ENCODE measurements at regions not wholly inside any gene's neighbourhood (a gene's known extent, or its start where the extent isn't known, plus 50 kb on each side); places are given as distances from the start of the nearest gene placed in this dataset.

DNA sequence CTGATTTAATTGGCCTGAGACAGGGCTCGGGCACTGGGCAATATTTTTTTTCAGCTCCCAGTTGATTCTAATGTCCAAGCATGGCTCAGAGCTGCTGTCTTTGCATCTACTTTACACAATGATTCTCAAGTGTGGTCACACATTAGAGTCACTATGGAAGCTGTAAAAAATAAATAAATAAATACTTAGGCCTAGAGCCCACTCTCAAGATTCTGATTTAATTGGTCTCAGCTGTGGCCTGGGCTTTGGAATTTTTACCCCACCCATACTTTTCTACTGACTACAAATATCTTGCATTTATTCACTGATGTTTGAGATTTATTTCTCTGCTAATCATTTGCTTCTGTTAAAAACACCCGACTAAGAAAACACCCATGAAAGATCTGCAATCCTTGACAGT, 145.7 kb upstream of the SRD5A2 start:
- no peaks in the 10 kb centered on the region for H3K9me3 ChIP-seq
- POLR2A ChIA-PET, result no interaction called here
- TF ChIP-seq, protein P1, sequence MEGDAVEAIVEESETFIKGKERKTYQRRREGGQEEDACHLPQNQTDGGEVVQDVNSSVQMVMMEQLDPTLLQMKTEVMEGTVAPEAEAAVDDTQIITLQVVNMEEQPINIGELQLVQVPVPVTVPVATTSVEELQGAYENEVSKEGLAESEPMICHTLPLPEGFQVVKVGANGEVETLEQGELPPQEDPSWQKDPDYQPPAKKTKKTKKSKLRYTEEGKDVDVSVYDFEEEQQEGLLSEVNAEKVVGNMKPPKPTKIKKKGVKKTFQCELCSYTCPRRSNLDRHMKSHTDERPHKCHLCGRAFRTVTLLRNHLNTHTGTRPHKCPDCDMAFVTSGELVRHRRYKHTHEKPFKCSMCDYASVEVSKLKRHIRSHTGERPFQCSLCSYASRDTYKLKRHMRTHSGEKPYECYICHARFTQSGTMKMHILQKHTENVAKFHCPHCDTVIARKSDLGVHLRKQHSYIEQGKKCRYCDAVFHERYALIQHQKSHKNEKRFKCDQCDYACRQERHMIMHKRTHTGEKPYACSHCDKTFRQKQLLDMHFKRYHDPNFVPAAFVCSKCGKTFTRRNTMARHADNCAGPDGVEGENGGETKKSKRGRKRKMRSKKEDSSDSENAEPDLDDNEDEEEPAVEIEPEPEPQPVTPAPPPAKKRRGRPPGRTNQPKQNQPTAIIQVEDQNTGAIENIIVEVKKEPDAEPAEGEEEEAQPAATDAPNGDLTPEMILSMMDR (IDR thresholded peaks at IDR 0.05; ENCODE audit: insufficient read depth in 1 of 2, low read depth in 1 of 2, low read length in 1 of 2, severe bottlenecking in 1 of 2, unreplicated experiment in 1 of 2), result no peak
- no peaks in the 10 kb centered on the region for H3K36me3 ChIP-seq (ENCODE audit: control insufficient read depth, insufficient read depth, low read length)
- H3K27me3 ChIP-seq (replicated peaks; ENCODE audit: control insufficient read depth, insufficient read depth, low read length), result no peaks in the 10 kb centered on the region
- no peak overlapping the region for H3K4me3 Mint-ChIP-seq (ENCODE audit: unreplicated experiment)
- DNase-seq, result no peak
- no peaks in the 10 kb centered on the region for H3K4me1 ChIP-seq
- no peaks in the 10 kb centered on the region for H3K4me1 Mint-ChIP-seq (ENCODE audit: low read depth, unreplicated experiment)
- H3K27ac Mint-ChIP-seq (ENCODE audit: unreplicated experiment), result no peak overlapping the region
- peaks cover 5% of the 10 kb centered on the region for H3K27me3 Mint-ChIP-seq (ENCODE audit: insufficient read depth, unreplicated experiment)
- no peak overlapping the region for H3K4me3 ChIP-seq (ENCODE audit: low read depth, low read length)
- CTCF ChIA-PET, result no interaction called here
- no peaks in the 10 kb centered on the region for H3K9me3 Mint-ChIP-seq (ENCODE audit: unreplicated experiment)
- intact Hi-C loops (cut with micrococcal nuclease; ENCODE audit: unreplicated experiment), result no loop called here
- no TSS peak for BruUV-seq (replicated peaks)
- no peaks in the 10 kb centered on the region for H3K36me3 Mint-ChIP-seq (ENCODE audit: insufficient read depth, unreplicated experiment)

- H3K4me1 ChIP-seq, result no peaks in the 10 kb centered on the region
- H3K9me3 Mint-ChIP-seq (ENCODE audit: unreplicated experiment), result no peaks in the 10 kb centered on the region
- no peaks in the 10 kb centered on the region for H3K9me3 ChIP-seq
- DNase-seq, result no peak
- intact Hi-C loops (cut with micrococcal nuclease; ENCODE audit: unreplicated experiment), result no loop called here
- no TSS peak for BruUV-seq (replicated peaks)
- ChIA-PET CTCF (no interaction called here), POLR2A (no interaction called here)
- H3K27me3 Mint-ChIP-seq (ENCODE audit: insufficient read depth, unreplicated experiment), result peaks cover 9% of the 10 kb centered on the region
- H3K36me3 ChIP-seq (ENCODE audit: control insufficient read depth, insufficient read depth, low read length), result no peaks in the 10 kb centered on the region
- H3K27ac Mint-ChIP-seq (ENCODE audit: unreplicated experiment), result no peak overlapping the region
- no peaks in the 10 kb centered on the region for H3K27me3 ChIP-seq (replicated peaks; ENCODE audit: control insufficient read depth, insufficient read depth, low read length)
- no peak overlapping the region for H3K4me3 ChIP-seq (ENCODE audit: low read depth, low read length)
- TF ChIP-seq, protein P1 (IDR thresholded peaks at IDR 0.05; ENCODE audit: insufficient read depth in 1 of 2, low read depth in 1 of 2, low read length in 1 of 2, severe bottlenecking in 1 of 2, unreplicated experiment in 1 of 2), result no peak
- no peaks in the 10 kb centered on the region for H3K4me1 Mint-ChIP-seq (ENCODE audit: low read depth, unreplicated experiment)
- H3K4me3 Mint-ChIP-seq (ENCODE audit: unreplicated experiment), result no peak overlapping the region
- H3K36me3 Mint-ChIP-seq (ENCODE audit: insufficient read depth, unreplicated experiment), result no peaks in the 10 kb centered on the region
Observed at GRCh38 chr2:31725444-31725843, 144.7 kb upstream of the SRD5A2 start.

- Mint-ChIP-seq H3K9me3 (ENCODE audit: unreplicated experiment) (peaks cover 12% of the 10 kb centered on the region), H3K27ac (ENCODE audit: unreplicated experiment) (no peak overlapping the region), H3K36me3 (ENCODE audit: insufficient read depth, unreplicated experiment) (no peaks in the 10 kb centered on the region), H3K27me3 (ENCODE audit: insufficient read depth, unreplicated experiment) (peaks cover 7% of the 10 kb centered on the region), H3K4me1 (ENCODE audit: low read depth, unreplicated experiment) (no peaks in the 10 kb centered on the region), H3K4me3 (ENCODE audit: unreplicated experiment) (no peak overlapping the region)
- no peaks in the 10 kb centered on the region for H3K36me3 ChIP-seq (ENCODE audit: control insufficient read depth, insufficient read depth, low read length)
- TF ChIP-seq, protein P1 (IDR thresholded peaks at IDR 0.05; ENCODE audit: insufficient read depth in 1 of 2, low read depth in 1 of 2, low read length in 1 of 2, severe bottlenecking in 1 of 2, unreplicated experiment in 1 of 2), result no peak
- POLR2A ChIA-PET, result no interaction called here
- BruUV-seq (replicated peaks), result no TSS peak
- no peaks in the 10 kb centered on the region for H3K27me3 ChIP-seq (replicated peaks; ENCODE audit: control insufficient read depth, insufficient read depth, low read length)
- intact Hi-C loops (cut with micrococcal nuclease; ENCODE audit: unreplicated experiment), result no loop called here
- H3K4me1 ChIP-seq, result peaks cover 5% of the 10 kb centered on the region; the same call in 1 of the 2 replicates
- no peak overlapping the region for H3K4me3 ChIP-seq (ENCODE audit: low read depth, low read length)
- CTCF ChIA-PET, result no interaction called here
- H3K9me3 ChIP-seq, result no peaks in the 10 kb centered on the region; the same call in 1 of the 2 replicates
- no peak for DNase-seq
Observed at GRCh38 chr2:31711737-31712136, 131.0 kb upstream of the SRD5A2 start.

All from Caco-2 (cell line).